H9 (cell line): ENCODE measurements at regions not wholly inside any gene's neighbourhood (a gene's known extent, or its start where the extent isn't known, plus 50 kb on each side); places are given as distances from the start of the nearest gene placed in this dataset.
"Not testable (repeated sequence)": the region's sequence is repeated elsewhere in the genome, so short reads cannot be mapped to it uniquely, and the experiment has no call there.

ENCODE experiments used
- DNase-seq: peaks from one replicate; pipeline ENCODE4 v3.0.0-alpha.2; 2017
- H2AFZ ChIP-seq: one replicate; pipeline ENCODE4 v1.6.1; 2013; ENCODE audit warnings: mild to moderate bottlenecking, low read length, control low read depth, moderate library complexity
- H2AK5ac ChIP-seq: 2 replicates; pipeline ENCODE4 v1.6.1; 2013; ENCODE audit warnings: low read length, control low read depth, mixed read lengths; ENCODE audit not compliant: insufficient read length
- H2BK120ac ChIP-seq: one replicate; pipeline ENCODE4 v1.6.1; 2013; ENCODE audit warnings: low read depth, mild to moderate bottlenecking, low read length, control low read depth, inconsistent platforms; ENCODE audit not compliant: poor library complexity, severe bottlenecking
- H2BK12ac ChIP-seq: 2 replicates; pipeline ENCODE4 v1.6.1; 2013; ENCODE audit warnings: low read length, control low read depth, mixed read lengths, low read depth; ENCODE audit not compliant: insufficient read length
- H2BK15ac ChIP-seq: 2 replicates; pipeline ENCODE4 v1.6.1; 2013; ENCODE audit warnings: low read depth, low read length, control low read depth
- H2BK20ac ChIP-seq: one replicate; pipeline ENCODE4 v1.6.1; 2013; ENCODE audit warnings: low read depth, mild to moderate bottlenecking, low read length, control low read depth, inconsistent platforms; ENCODE audit not compliant: poor library complexity, severe bottlenecking
- H2BK5ac ChIP-seq: 2 replicates; pipeline ENCODE4 v1.6.1; 2013; ENCODE audit warnings: low read length, control low read depth, mixed read lengths; ENCODE audit not compliant: insufficient read length
- H3K14ac ChIP-seq: 2 replicates; pipeline ENCODE4 v1.6.1; 2013; ENCODE audit warnings: low read length, control low read depth; ENCODE audit not compliant: insufficient read depth
- H3K18ac ChIP-seq: 2 replicates; pipeline ENCODE4 v1.6.1; 2013; ENCODE audit warnings: low read depth, mild to moderate bottlenecking, mixed read lengths, low read length, control low read depth; ENCODE audit not compliant: insufficient read length
- H3K23ac ChIP-seq: 2 replicates; pipeline ENCODE4 v1.6.1; 2013; ENCODE audit warnings: low read length, control low read depth, mixed read lengths, low read depth; ENCODE audit not compliant: insufficient read length
- H3K23me2 ChIP-seq: 2 replicates; pipeline ENCODE4 v1.6.1; 2013; ENCODE audit warnings: low read depth, mild to moderate bottlenecking, mixed read lengths, low read length, control low read depth; ENCODE audit not compliant: insufficient read length, poor library complexity, severe bottlenecking
- H3K27ac ChIP-seq: 2 replicates; pipeline ENCODE4 v1.5.1; 2013; ENCODE audit warnings: low read length, control low read depth, mixed read lengths, low read depth; ENCODE audit not compliant: insufficient read length
- H3K27me3 ChIP-seq: 2 replicates; pipeline ENCODE4 v1.6.1; 2013; ENCODE audit warnings: low read length, control low read depth, inconsistent platforms; ENCODE audit not compliant: insufficient read depth
- H3K4ac ChIP-seq: 2 replicates; pipeline ENCODE4 v1.6.1; 2013; ENCODE audit warnings: low read depth, mild to moderate bottlenecking, control low read depth, inconsistent platforms, low read length, moderate library complexity
- H3K4me1 ChIP-seq: 2 replicates; pipeline ENCODE4 v1.6.1; 2013; ENCODE audit warnings: low read length, control low read depth, inconsistent platforms; ENCODE audit not compliant: insufficient read depth
- H3K4me2 ChIP-seq: 2 replicates; pipeline ENCODE4 v1.6.1; 2013; ENCODE audit warnings: low read length, control low read depth, mixed read lengths; ENCODE audit not compliant: insufficient read length, insufficient read depth
- H3K56ac ChIP-seq: 2 replicates; pipeline ENCODE4 v1.6.1; 2013; ENCODE audit warnings: low read depth, mild to moderate bottlenecking, mixed read lengths, low read length, control low read depth; ENCODE audit not compliant: insufficient read length
- H3K79me1 ChIP-seq: 2 replicates; pipeline ENCODE4 v1.6.1; 2013; ENCODE audit warnings: low read depth, mild to moderate bottlenecking, moderate library complexity, low read length, control low read depth, inconsistent platforms; ENCODE audit not compliant: insufficient read depth, poor library complexity, severe bottlenecking
- H3K79me2 ChIP-seq: 2 replicates; pipeline ENCODE4 v1.6.1; 2013; ENCODE audit warnings: low read length, control low read depth, inconsistent platforms; ENCODE audit not compliant: insufficient read depth
- H3K9ac ChIP-seq: 2 replicates; pipeline ENCODE4 v1.6.1; 2013; ENCODE audit warnings: low read length, control low read depth, mixed read lengths; ENCODE audit not compliant: insufficient read length; ENCODE audit errors: extremely low read depth
- H3K9me3 ChIP-seq: one replicate; pipeline ENCODE4 v1.6.1; 2013; ENCODE audit warnings: low read depth, low read length, inconsistent platforms; ENCODE audit not compliant: control insufficient read depth
- H3T11ph ChIP-seq: one replicate; pipeline ENCODE4 v1.6.1; 2013; ENCODE audit warnings: mild to moderate bottlenecking, low read length, control low read depth, inconsistent platforms
- H4K20me1 ChIP-seq: one replicate; pipeline ENCODE4 v1.6.1; 2013; ENCODE audit not compliant: control insufficient read depth, insufficient read length, insufficient read depth
- H4K5ac ChIP-seq: 2 replicates; pipeline ENCODE4 v1.6.1; 2013; ENCODE audit warnings: low read depth, mild to moderate bottlenecking, mixed read lengths, low read length, control low read depth; ENCODE audit not compliant: insufficient read length
- H4K8ac ChIP-seq: replicated peaks from 2 replicates; pipeline ENCODE4 v1.6.1; 2013; ENCODE audit warnings: low read length, control low read depth, mixed read lengths, low read depth; ENCODE audit not compliant: insufficient read length
- H4K91ac ChIP-seq: 2 replicates; pipeline ENCODE4 v1.6.1; 2013; ENCODE audit warnings: low read depth, mild to moderate bottlenecking, moderate library complexity, mixed read lengths, low read length, control low read depth; ENCODE audit not compliant: insufficient read length
- H3K27ac Mint-ChIP-seq, 3 experiments: 2 replicates in 2 of 3; 3 replicates in 1 of 3; pipeline ENCODE4 v1.8.0; 2020 to 2021; ENCODE audit warnings: mixed read lengths in 3 of 3, mild to moderate bottlenecking in 1 of 3, moderate library complexity in 1 of 3
- H3K27me3 Mint-ChIP-seq: 2 replicates; pipeline ENCODE4 v1.8.0; 2021; ENCODE audit warnings: low read depth, mild to moderate bottlenecking, moderate library complexity, mixed read lengths
- H3K36me3 Mint-ChIP-seq, 3 experiments: 2 replicates in 2 of 3; 3 replicates in 1 of 3; pipeline ENCODE4 v1.8.0; 2020 to 2021; ENCODE audit warnings: low read depth in 3 of 3, mixed read lengths in 3 of 3; ENCODE audit not compliant: insufficient read depth in 1 of 3
- H3K4me1 Mint-ChIP-seq, 2 experiments: 2 replicates each; pipeline ENCODE4 v1.8.0; 2020; ENCODE audit warnings: mixed read lengths in 2 of 2
- H3K4me3 Mint-ChIP-seq, 2 experiments: 2 replicates in 1 of 2; 3 replicates in 1 of 2; pipeline ENCODE4 v1.8.0; 2020 to 2021; ENCODE audit warnings: mild to moderate bottlenecking in 2 of 2, mixed read lengths in 2 of 2, moderate library complexity in 1 of 2
- H3K9me3 Mint-ChIP-seq, 2 experiments: 2 replicates in 1 of 2; 3 replicates in 1 of 2; pipeline ENCODE4 v1.8.0; 2020; ENCODE audit warnings: mild to moderate bottlenecking in 2 of 2, mixed read lengths in 2 of 2, moderate library complexity in 1 of 2
- CTCF ChIP-seq: fragments of 200-600 bp; sonication (generic); conservative IDR thresholded peaks from 3 replicates; pipeline ENCODE4 v1.8.0; 2021; ENCODE audit warnings: antibody characterized with exemption, mild to moderate bottlenecking
- WGBS: extraction: QIAGEN DNeasy Blood & Tissue Kit; methylation state at CpG from one replicate; pipeline ENCODE4 v1.1.7; 2013; ENCODE audit warnings: missing lambda C conversion rate, low lambda C conversion rate, mixed read lengths; ENCODE audit not compliant: insufficient read length; ENCODE audit errors: extremely low coverage; 5-methylcytosine and 5-hydroxymethylcytosine counted together

GRCh38 chr11:23885801-23886200, 611.1 kb upstream of the LUZP2 start:
- Histone ChIP-seq H2BK120ac (no peak overlapping the region), H3K9me3 (no peaks in the 10 kb centered on the region), H3K4ac (no peak overlapping the region), H3K79me2 (no peaks in the 10 kb centered on the region), H4K91ac (no peak overlapping the region), H3K18ac (no peak overlapping the region), H4K8ac (no peak overlapping the region), H3K23me2 (no peaks in the 10 kb centered on the region), H3K27ac (no peak overlapping the region), H3K23ac (no peak overlapping the region), H3K14ac (no peak overlapping the region), H3K9ac (no peak overlapping the region), H2BK20ac (no peak overlapping the region), H3K56ac (no peak overlapping the region), H3K4me1 (no peaks in the 10 kb centered on the region), H2BK5ac (no peak overlapping the region), H3K4me2 (no peak overlapping the region), H3T11ph (no peak overlapping the region), H2AFZ (no peak overlapping the region), H4K5ac (no peak overlapping the region), H2BK15ac (no peak overlapping the region), H3K79me1 (no peaks in the 10 kb centered on the region), H2AK5ac (no peak overlapping the region), H2BK12ac (no peak overlapping the region), H4K20me1 (no peaks in the 10 kb centered on the region), H3K27me3 (no peaks in the 10 kb centered on the region)
- peaks cover 0 to 4% of the 10 kb centered on the region in 2 experiments; a peak in 1 of 5 replicates for H3K9me3 Mint-ChIP-seq
- H3K4me3 Mint-ChIP-seq = no peak overlapping the region
- H3K36me3 Mint-ChIP-seq = no peaks in the 10 kb centered on the region; a peak in 1 of 7 replicates
- no peaks in the 10 kb centered on the region for H3K27me3 Mint-ChIP-seq
- H3K4me1 Mint-ChIP-seq = peaks cover 3 to 4% of the 10 kb centered on the region in 2 experiments
- no peak overlapping the region for H3K27ac Mint-ChIP-seq
- no CpG with 5 or more reads among the region's 2 CpGs for WGBS
- no peak for TF ChIP-seq CTCF
- DNase-seq = no peak

- not testable (repeated sequence) for H2AFZ ChIP-seq, H2BK120ac ChIP-seq, H3K4me1 ChIP-seq, H4K91ac ChIP-seq, H4K8ac ChIP-seq, H3K4me2 ChIP-seq, H4K20me1 ChIP-seq, H3K27me3 ChIP-seq, H3K27ac ChIP-seq, H4K5ac ChIP-seq, H3K9me3 ChIP-seq, H3K79me1 ChIP-seq, H3K27me3 Mint-ChIP-seq, H3K56ac ChIP-seq, H3K9ac ChIP-seq, H3K4me1 Mint-ChIP-seq, H2BK5ac ChIP-seq, H3K79me2 ChIP-seq, H3K4me3 Mint-ChIP-seq, H2BK15ac ChIP-seq, H3K14ac ChIP-seq, H3T11ph ChIP-seq, H3K4ac ChIP-seq, H2BK20ac ChIP-seq, H3K23ac ChIP-seq, H3K18ac ChIP-seq, H2AK5ac ChIP-seq, H3K36me3 Mint-ChIP-seq, H3K23me2 ChIP-seq, H2BK12ac ChIP-seq, H3K9me3 Mint-ChIP-seq, DNase-seq
- WGBS = no CpG with 5 or more reads among the region's 4 CpGs
- peak overlapping the region in 2 of 3 experiments; percentile 1 to 84; a peak in 2 of 7 replicates for H3K27ac Mint-ChIP-seq
Observed at GRCh38 chr11:23887122-23887521, 609.7 kb upstream of the LUZP2 start.
